H9 (cell line): ENCODE measurements at regions not wholly inside any gene's neighbourhood (a gene's known extent, or its start where the extent isn't known, plus 50 kb on each side); places are given as distances from the start of the nearest gene placed in this dataset.

Experiments used
- DNase-seq: peaks from one replicate; pipeline ENCODE4 v3.0.0-alpha.2; 2017
- H2AFZ ChIP-seq: one replicate; pipeline ENCODE4 v1.6.1; 2013; ENCODE audit warnings: mild to moderate bottlenecking, low read length, control low read depth, moderate library complexity
- H2AK5ac ChIP-seq: 2 replicates; pipeline ENCODE4 v1.6.1; 2013; ENCODE audit warnings: low read length, control low read depth, mixed read lengths; ENCODE audit not compliant: insufficient read length
- H2BK120ac ChIP-seq: one replicate; pipeline ENCODE4 v1.6.1; 2013; ENCODE audit warnings: low read depth, mild to moderate bottlenecking, low read length, control low read depth, inconsistent platforms; ENCODE audit not compliant: poor library complexity, severe bottlenecking
- H2BK12ac ChIP-seq: 2 replicates; pipeline ENCODE4 v1.6.1; 2013; ENCODE audit warnings: low read length, control low read depth, mixed read lengths, low read depth; ENCODE audit not compliant: insufficient read length
- H2BK15ac ChIP-seq: 2 replicates; pipeline ENCODE4 v1.6.1; 2013; ENCODE audit warnings: low read depth, low read length, control low read depth
- H2BK20ac ChIP-seq: one replicate; pipeline ENCODE4 v1.6.1; 2013; ENCODE audit warnings: low read depth, mild to moderate bottlenecking, low read length, control low read depth, inconsistent platforms; ENCODE audit not compliant: poor library complexity, severe bottlenecking
- H2BK5ac ChIP-seq: 2 replicates; pipeline ENCODE4 v1.6.1; 2013; ENCODE audit warnings: low read length, control low read depth, mixed read lengths; ENCODE audit not compliant: insufficient read length
- H3K14ac ChIP-seq: 2 replicates; pipeline ENCODE4 v1.6.1; 2013; ENCODE audit warnings: low read length, control low read depth; ENCODE audit not compliant: insufficient read depth
- H3K18ac ChIP-seq: 2 replicates; pipeline ENCODE4 v1.6.1; 2013; ENCODE audit warnings: low read depth, mild to moderate bottlenecking, mixed read lengths, low read length, control low read depth; ENCODE audit not compliant: insufficient read length
- H3K23ac ChIP-seq: 2 replicates; pipeline ENCODE4 v1.6.1; 2013; ENCODE audit warnings: low read length, control low read depth, mixed read lengths, low read depth; ENCODE audit not compliant: insufficient read length
- H3K23me2 ChIP-seq: 2 replicates; pipeline ENCODE4 v1.6.1; 2013; ENCODE audit warnings: low read depth, mild to moderate bottlenecking, mixed read lengths, low read length, control low read depth; ENCODE audit not compliant: insufficient read length, poor library complexity, severe bottlenecking
- H3K27ac ChIP-seq: 2 replicates; pipeline ENCODE4 v1.5.1; 2013; ENCODE audit warnings: low read length, control low read depth, mixed read lengths, low read depth; ENCODE audit not compliant: insufficient read length
- H3K27me3 ChIP-seq: 2 replicates; pipeline ENCODE4 v1.6.1; 2013; ENCODE audit warnings: low read length, control low read depth, inconsistent platforms; ENCODE audit not compliant: insufficient read depth
- H3K4ac ChIP-seq: 2 replicates; pipeline ENCODE4 v1.6.1; 2013; ENCODE audit warnings: low read depth, mild to moderate bottlenecking, control low read depth, inconsistent platforms, low read length, moderate library complexity
- H3K4me1 ChIP-seq: 2 replicates; pipeline ENCODE4 v1.6.1; 2013; ENCODE audit warnings: low read length, control low read depth, inconsistent platforms; ENCODE audit not compliant: insufficient read depth
- H3K4me2 ChIP-seq: 2 replicates; pipeline ENCODE4 v1.6.1; 2013; ENCODE audit warnings: low read length, control low read depth, mixed read lengths; ENCODE audit not compliant: insufficient read length, insufficient read depth
- H3K56ac ChIP-seq: 2 replicates; pipeline ENCODE4 v1.6.1; 2013; ENCODE audit warnings: low read depth, mild to moderate bottlenecking, mixed read lengths, low read length, control low read depth; ENCODE audit not compliant: insufficient read length
- H3K79me1 ChIP-seq: 2 replicates; pipeline ENCODE4 v1.6.1; 2013; ENCODE audit warnings: low read depth, mild to moderate bottlenecking, moderate library complexity, low read length, control low read depth, inconsistent platforms; ENCODE audit not compliant: insufficient read depth, poor library complexity, severe bottlenecking
- H3K79me2 ChIP-seq: 2 replicates; pipeline ENCODE4 v1.6.1; 2013; ENCODE audit warnings: low read length, control low read depth, inconsistent platforms; ENCODE audit not compliant: insufficient read depth
- H3K9ac ChIP-seq: 2 replicates; pipeline ENCODE4 v1.6.1; 2013; ENCODE audit warnings: low read length, control low read depth, mixed read lengths; ENCODE audit not compliant: insufficient read length; ENCODE audit errors: extremely low read depth
- H3K9me3 ChIP-seq: one replicate; pipeline ENCODE4 v1.6.1; 2013; ENCODE audit warnings: low read depth, low read length, inconsistent platforms; ENCODE audit not compliant: control insufficient read depth
- H3T11ph ChIP-seq: one replicate; pipeline ENCODE4 v1.6.1; 2013; ENCODE audit warnings: mild to moderate bottlenecking, low read length, control low read depth, inconsistent platforms
- H4K20me1 ChIP-seq: one replicate; pipeline ENCODE4 v1.6.1; 2013; ENCODE audit not compliant: control insufficient read depth, insufficient read length, insufficient read depth
- H4K5ac ChIP-seq: 2 replicates; pipeline ENCODE4 v1.6.1; 2013; ENCODE audit warnings: low read depth, mild to moderate bottlenecking, mixed read lengths, low read length, control low read depth; ENCODE audit not compliant: insufficient read length
- H4K8ac ChIP-seq: replicated peaks from 2 replicates; pipeline ENCODE4 v1.6.1; 2013; ENCODE audit warnings: low read length, control low read depth, mixed read lengths, low read depth; ENCODE audit not compliant: insufficient read length
- H4K91ac ChIP-seq: 2 replicates; pipeline ENCODE4 v1.6.1; 2013; ENCODE audit warnings: low read depth, mild to moderate bottlenecking, moderate library complexity, mixed read lengths, low read length, control low read depth; ENCODE audit not compliant: insufficient read length
- H3K27ac Mint-ChIP-seq, 3 experiments: 2 replicates in 2 of 3; 3 replicates in 1 of 3; pipeline ENCODE4 v1.8.0; 2020 to 2021; ENCODE audit warnings: mixed read lengths in 3 of 3, mild to moderate bottlenecking in 1 of 3, moderate library complexity in 1 of 3
- H3K27me3 Mint-ChIP-seq: 2 replicates; pipeline ENCODE4 v1.8.0; 2021; ENCODE audit warnings: low read depth, mild to moderate bottlenecking, moderate library complexity, mixed read lengths
- H3K36me3 Mint-ChIP-seq, 3 experiments: 2 replicates in 2 of 3; 3 replicates in 1 of 3; pipeline ENCODE4 v1.8.0; 2020 to 2021; ENCODE audit warnings: low read depth in 3 of 3, mixed read lengths in 3 of 3; ENCODE audit not compliant: insufficient read depth in 1 of 3
- H3K4me1 Mint-ChIP-seq, 2 experiments: 2 replicates each; pipeline ENCODE4 v1.8.0; 2020; ENCODE audit warnings: mixed read lengths in 2 of 2
- H3K4me3 Mint-ChIP-seq, 2 experiments: 2 replicates in 1 of 2; 3 replicates in 1 of 2; pipeline ENCODE4 v1.8.0; 2020 to 2021; ENCODE audit warnings: mild to moderate bottlenecking in 2 of 2, mixed read lengths in 2 of 2, moderate library complexity in 1 of 2
- H3K9me3 Mint-ChIP-seq, 2 experiments: 2 replicates in 1 of 2; 3 replicates in 1 of 2; pipeline ENCODE4 v1.8.0; 2020; ENCODE audit warnings: mild to moderate bottlenecking in 2 of 2, mixed read lengths in 2 of 2, moderate library complexity in 1 of 2
- WGBS: extraction: QIAGEN DNeasy Blood & Tissue Kit; methylation state at CpG from one replicate; pipeline ENCODE4 v1.1.7; 2013; ENCODE audit warnings: missing lambda C conversion rate, low lambda C conversion rate, mixed read lengths; ENCODE audit not compliant: insufficient read length; ENCODE audit errors: extremely low coverage; 5-methylcytosine and 5-hydroxymethylcytosine counted together
- TF ChIP-seq, protein P1 (sequence below): fragments of 200-600 bp; sonication (generic); conservative IDR thresholded peaks from 3 replicates; pipeline ENCODE4 v1.8.0; 2021; ENCODE audit warnings: antibody characterized with exemption, mild to moderate bottlenecking

DNA sequence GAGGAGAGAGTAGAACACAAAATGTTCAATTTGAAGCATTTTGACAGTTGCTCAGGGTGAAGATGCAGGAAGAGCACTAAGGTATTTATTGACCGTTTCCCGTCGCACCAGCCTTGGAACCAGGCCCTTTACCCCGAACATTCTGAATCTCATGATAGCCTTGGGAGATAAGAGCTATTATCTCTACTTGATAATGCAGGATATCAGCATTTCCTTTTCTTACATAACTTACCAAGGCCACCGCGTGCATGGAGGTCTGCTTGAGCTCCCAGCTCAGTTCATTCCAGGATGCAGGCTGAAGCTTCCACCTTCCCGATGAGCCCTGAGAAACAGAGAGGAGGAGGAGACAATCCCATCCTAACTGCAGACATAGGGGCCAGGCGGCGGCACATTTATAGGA is 324.2 kb upstream of the COBL start:
- Histone ChIP-seq H2AK5ac (no peak overlapping the region), H4K20me1 (no peaks in the 10 kb centered on the region), H3K4me1 (no peaks in the 10 kb centered on the region; the same call in 1 of the 2 replicates), H2BK120ac (no peak overlapping the region), H3K9me3 (no peaks in the 10 kb centered on the region), H3K4ac (no peak overlapping the region), H3K9ac (no peak overlapping the region), H2BK15ac (no peak overlapping the region), H3K23ac (no peak overlapping the region), H3K79me1 (no peaks in the 10 kb centered on the region), H3K27ac (no peak overlapping the region), H4K8ac (no peak overlapping the region), H3K27me3 (no peaks in the 10 kb centered on the region), H3T11ph (no peak overlapping the region), H3K79me2 (no peaks in the 10 kb centered on the region), H4K5ac (no peak overlapping the region), H2BK5ac (no peak overlapping the region), H3K4me2 (no peak overlapping the region), H3K14ac (no peak overlapping the region), H3K23me2 (no peaks in the 10 kb centered on the region), H2BK20ac (no peak overlapping the region), H2AFZ (no peak overlapping the region), H3K18ac (no peak overlapping the region), H4K91ac (no peak overlapping the region), H2BK12ac (no peak overlapping the region), H3K56ac (no peak overlapping the region)
- whole genome bisulfite sequencing, result no CpG with 5 or more reads among the region's 9 CpGs
- Mint-ChIP-seq H3K36me3 (no peaks in the 10 kb centered on the region; a peak in 1 of 7 replicates), H3K27me3 (peaks cover under 1% of the 10 kb centered on the region), H3K4me3 (no peak overlapping the region), H3K27ac (no peak overlapping the region; a peak in 1 of 7 replicates), H3K9me3 (no peaks in the 10 kb centered on the region), H3K4me1 (peaks cover 22 to 27% of the 10 kb centered on the region in 2 experiments)
- no peak for DNase-seq
- TF ChIP-seq, protein P1, sequence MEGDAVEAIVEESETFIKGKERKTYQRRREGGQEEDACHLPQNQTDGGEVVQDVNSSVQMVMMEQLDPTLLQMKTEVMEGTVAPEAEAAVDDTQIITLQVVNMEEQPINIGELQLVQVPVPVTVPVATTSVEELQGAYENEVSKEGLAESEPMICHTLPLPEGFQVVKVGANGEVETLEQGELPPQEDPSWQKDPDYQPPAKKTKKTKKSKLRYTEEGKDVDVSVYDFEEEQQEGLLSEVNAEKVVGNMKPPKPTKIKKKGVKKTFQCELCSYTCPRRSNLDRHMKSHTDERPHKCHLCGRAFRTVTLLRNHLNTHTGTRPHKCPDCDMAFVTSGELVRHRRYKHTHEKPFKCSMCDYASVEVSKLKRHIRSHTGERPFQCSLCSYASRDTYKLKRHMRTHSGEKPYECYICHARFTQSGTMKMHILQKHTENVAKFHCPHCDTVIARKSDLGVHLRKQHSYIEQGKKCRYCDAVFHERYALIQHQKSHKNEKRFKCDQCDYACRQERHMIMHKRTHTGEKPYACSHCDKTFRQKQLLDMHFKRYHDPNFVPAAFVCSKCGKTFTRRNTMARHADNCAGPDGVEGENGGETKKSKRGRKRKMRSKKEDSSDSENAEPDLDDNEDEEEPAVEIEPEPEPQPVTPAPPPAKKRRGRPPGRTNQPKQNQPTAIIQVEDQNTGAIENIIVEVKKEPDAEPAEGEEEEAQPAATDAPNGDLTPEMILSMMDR, result no peak
